GM18511 (cell line): ENCODE measurements at regions not wholly inside any gene's neighbourhood (a gene's known extent, or its start where the extent isn't known, plus 50 kb on each side); places are given as distances from the start of the nearest gene placed in this dataset.
"Not testable (repeated sequence)": the region's sequence is repeated elsewhere in the genome, so short reads cannot be mapped to it uniquely, and the experiment has no call there.

ENCODE experiments used
- ATAC-seq: cut with Tn5 transposase; IDR thresholded peaks from one replicate; pipeline ENCODE4 v1.9.1; 2021; ENCODE audit warnings: mild to moderate bottlenecking, moderate library complexity; ENCODE audit not compliant: unreplicated experiment

- ATAC-seq: no peak
These were observed 426.2 kb upstream of the PPP2R3A start for GRCh38 chr3:135539351-135539750.

- no peak for ATAC-seq
These were observed 425.7 kb upstream of the PPP2R3A start for GRCh38 chr3:135539854-135540253.

- ATAC-seq: no peak
These were observed 415.5 kb upstream of the PPP2R3A start for GRCh38 chr3:135549928-135550494.

- ATAC-seq: no peak
These were observed 409.4 kb upstream of the PPP2R3A start for GRCh38 chr3:135556174-135556573.

GRCh38 chr3:135558150-135558783 lies 407.3 kb upstream of the PPP2R3A start:
- no peak for ATAC-seq

GRCh38 chr3:135558906-135559305 lies 406.6 kb upstream of the PPP2R3A start:
- ATAC-seq: no peak

- no peak for ATAC-seq
These were observed 405.7 kb upstream of the PPP2R3A start for GRCh38 chr3:135559802-135560201.

- ATAC-seq: no peak
These were observed 404.7 kb upstream of the PPP2R3A start for GRCh38 chr3:135560847-135561246.

- ATAC-seq: no peak
These were observed 400.8 kb upstream of the PPP2R3A start for GRCh38 chr3:135564696-135565095.

GRCh38 chr3:135565546-135565945 lies 400.0 kb upstream of the PPP2R3A start:
- no peak for ATAC-seq

- ATAC-seq: no peak
These were observed 398.3 kb upstream of the PPP2R3A start for GRCh38 chr3:135567223-135567622.

GRCh38 chr3:135576751-135577150 lies 388.8 kb upstream of the PPP2R3A start:
- ATAC-seq: no peak

GRCh38 chr3:135581806-135582205 lies 383.7 kb upstream of the PPP2R3A start:
- no peak for ATAC-seq

GRCh38 chr3:135582800-135583199 lies 382.7 kb upstream of the PPP2R3A start:
- no peak for ATAC-seq

- ATAC-seq: no peak
These were observed 369.0 kb upstream of the PPP2R3A start for GRCh38 chr3:135596563-135596962.

GRCh38 chr3:135597855-135598254 lies 367.7 kb upstream of the PPP2R3A start:
- ATAC-seq: no peak

GRCh38 chr3:135598597-135598996 lies 366.9 kb upstream of the PPP2R3A start:
- ATAC-seq: no peak

GRCh38 chr3:135604512-135604911 lies 361.0 kb upstream of the PPP2R3A start:
- not testable (repeated sequence) for ATAC-seq

GRCh38 chr3:135618123-135618522 lies 347.4 kb upstream of the PPP2R3A start:
- ATAC-seq: no peak

GRCh38 chr3:135621184-135621920 lies 344.2 kb upstream of the PPP2R3A start:
- no peak for ATAC-seq

- ATAC-seq: no peak
These were observed 343.3 kb upstream of the PPP2R3A start for GRCh38 chr3:135622215-135622614.

GRCh38 chr3:135622656-135623055 lies 342.9 kb upstream of the PPP2R3A start:
- ATAC-seq: no peak
